ENCODE measurements at regions not wholly inside any gene's neighbourhood (a gene's known extent, or its start where the extent isn't known, plus 50 kb on each side); places are given as distances from the start of the nearest gene placed in this dataset.
A peak's percentile ranks its signal among the peaks of the same experiment; 100 is the strongest.

DNA sequence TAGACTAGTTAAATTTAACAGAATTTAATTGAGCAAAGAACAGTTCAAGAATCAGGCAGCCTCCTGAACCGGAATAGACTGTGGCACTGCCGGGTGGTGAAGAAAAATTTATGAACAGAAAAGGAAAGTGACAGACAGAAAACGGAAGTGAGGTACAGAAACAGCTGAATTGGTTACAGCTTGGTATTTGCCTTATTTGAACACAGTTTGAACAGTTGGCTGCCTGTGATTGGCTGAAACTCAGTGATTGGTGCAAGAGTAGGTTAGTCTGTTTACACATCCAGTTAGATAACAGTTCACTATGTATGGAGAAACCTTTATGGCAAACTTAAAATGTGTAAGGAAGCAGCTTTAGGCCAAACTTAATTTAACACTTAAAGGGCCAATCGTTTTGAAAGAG, 116.0 kb upstream of the CITED2 start:
- peaks cover 1 to 8% of the 10 kb centered on the region in 2 donors for H3K36me3 Mint-ChIP-seq
- peaks cover 0 to 1% of the 10 kb centered on the region in 2 donors for H3K9me3 Mint-ChIP-seq
- peaks cover 3 to 10% of the 10 kb centered on the region in 2 donors for H3K4me1 Mint-ChIP-seq
- DNase-seq (peak; percentile 5), ATAC-seq (replicated peaks) (peak; percentile 69 to 76)
- peak overlapping the region; percentile 34 for H3K27ac Mint-ChIP-seq
- no peaks in the 10 kb centered on the region for H3K27me3 Mint-ChIP-seq
- H3K4me3 Mint-ChIP-seq: no peak overlapping the region

DNA sequence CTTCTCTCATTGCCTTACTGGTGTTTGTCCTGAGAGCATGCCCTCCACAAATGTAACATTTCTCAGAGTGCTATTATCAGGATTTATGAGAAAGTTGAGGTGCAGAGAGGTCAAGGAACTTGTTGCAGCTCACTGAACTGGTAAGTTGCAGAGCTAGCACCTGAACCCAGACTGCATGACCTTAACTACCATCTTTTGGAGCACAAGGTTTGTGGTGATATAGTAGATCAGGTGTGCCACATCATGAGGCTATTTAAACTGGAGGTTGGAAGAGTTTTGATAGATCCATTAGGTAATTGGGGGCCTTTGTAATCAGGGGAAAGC, 112.0 kb upstream of the CITED2 start:
- no peak overlapping the region for H3K4me3 Mint-ChIP-seq
- peaks cover 3 to 10% of the 10 kb centered on the region in 2 donors for H3K4me1 Mint-ChIP-seq
- DNase-seq: no peak
- H3K9me3 Mint-ChIP-seq: no peaks in the 10 kb centered on the region
- no peak overlapping the region for H3K27ac Mint-ChIP-seq
- peaks cover 0 to 8% of the 10 kb centered on the region in 2 donors for H3K36me3 Mint-ChIP-seq
- no peak for ATAC-seq (replicated peaks)
- H3K27me3 Mint-ChIP-seq: no peaks in the 10 kb centered on the region

DNA sequence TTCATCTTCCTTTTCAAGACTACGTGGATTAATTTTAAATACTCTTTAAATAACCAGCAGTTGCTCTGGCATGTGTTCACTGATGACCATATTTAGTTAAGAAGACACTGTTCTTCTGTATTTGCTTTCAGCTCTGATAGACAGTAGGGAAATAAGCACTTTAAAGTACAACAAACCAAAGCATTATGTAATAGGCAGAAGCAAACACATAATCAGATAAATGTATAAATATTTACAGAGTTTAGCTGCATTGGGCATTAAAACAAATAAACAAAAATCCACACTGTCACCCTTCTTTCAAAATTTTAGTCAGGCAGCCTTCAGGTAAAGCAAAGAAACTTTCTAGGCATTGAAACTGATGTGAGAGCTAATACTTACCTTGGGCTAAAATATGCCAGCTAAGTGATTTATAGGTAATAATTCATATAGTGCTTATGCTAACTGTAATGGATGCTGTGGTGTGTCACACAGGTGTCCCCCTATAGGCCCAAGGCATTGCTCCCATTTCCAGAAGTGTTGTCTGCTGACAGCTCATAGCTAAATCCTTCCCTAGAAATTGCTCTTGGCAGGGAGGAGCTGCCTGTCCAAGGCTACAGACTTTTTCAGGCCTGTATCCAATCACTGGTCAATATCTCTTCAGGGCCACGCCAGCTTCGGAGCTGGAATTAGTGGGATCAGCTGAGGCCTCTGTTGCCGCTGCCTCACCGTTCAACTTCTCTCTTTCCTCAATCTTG, 111.5 kb upstream of the CITED2 start:
- H3K9me3 Mint-ChIP-seq: no peaks in the 10 kb centered on the region
- no peak overlapping the region for H3K4me3 Mint-ChIP-seq
- peaks cover 3 to 10% of the 10 kb centered on the region in 2 donors for H3K4me1 Mint-ChIP-seq
- H3K36me3 Mint-ChIP-seq: peaks cover 0 to 8% of the 10 kb centered on the region in 2 donors
- H3K27me3 Mint-ChIP-seq: no peaks in the 10 kb centered on the region
- H3K27ac Mint-ChIP-seq: no peak overlapping the region
- DNase-seq (no peak), ATAC-seq (replicated peaks) (no peak)

DNA sequence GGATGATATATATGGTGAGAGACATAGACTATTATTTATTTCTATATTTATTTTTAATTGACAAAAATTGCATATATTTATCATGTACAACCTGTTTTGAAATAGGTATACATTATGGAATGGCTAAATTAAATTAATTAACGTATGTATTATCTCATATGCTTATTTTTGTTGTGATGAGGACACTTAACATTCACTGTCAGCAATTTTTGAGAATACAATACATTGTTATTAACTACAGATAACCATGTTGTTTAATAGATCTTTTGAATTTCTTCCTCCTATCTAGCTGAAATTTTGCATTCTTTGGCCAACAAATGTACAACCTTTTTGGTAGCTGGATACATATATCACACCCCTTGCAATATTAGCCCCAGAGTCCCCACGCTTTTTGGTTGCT, 110.7 kb upstream of the CITED2 start:
- Mint-ChIP-seq H3K27me3 (no peaks in the 10 kb centered on the region), H3K36me3 (peaks cover 0 to 4% of the 10 kb centered on the region in 2 donors), H3K4me1 (peaks cover 0 to 4% of the 10 kb centered on the region in 2 donors), H3K9me3 (no peaks in the 10 kb centered on the region), H3K4me3 (no peak overlapping the region), H3K27ac (no peak overlapping the region)
- DNase-seq (no peak), ATAC-seq (replicated peaks) (no peak)

DNA sequence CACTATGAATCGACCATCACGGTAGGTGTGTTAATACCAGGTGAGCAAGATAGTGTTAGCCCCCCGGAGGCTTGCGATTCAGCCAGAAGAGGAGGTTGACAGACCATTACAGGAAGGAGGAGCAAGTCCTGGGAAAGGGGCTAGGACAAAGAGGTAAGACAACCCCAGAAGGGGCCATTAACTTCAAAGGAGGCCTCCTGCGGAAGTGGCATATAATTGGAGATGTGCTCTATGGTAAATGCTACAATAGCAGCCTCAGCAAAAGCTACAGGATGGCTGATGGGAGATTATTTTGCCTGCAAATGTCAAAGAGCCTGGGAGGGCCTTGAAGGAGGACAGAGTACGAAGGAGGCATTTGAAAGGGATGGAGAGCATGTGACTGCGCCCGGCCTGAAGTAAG, 108.6 kb upstream of the CITED2 start:
- ATAC-seq (replicated peaks): no peak
- Mint-ChIP-seq H3K27ac (no peak overlapping the region), H3K36me3 (no peaks in the 10 kb centered on the region), H3K27me3 (no peaks in the 10 kb centered on the region), H3K4me3 (no peak overlapping the region), H3K9me3 (no peaks in the 10 kb centered on the region), H3K4me1 (no peaks in the 10 kb centered on the region)
- no peak for DNase-seq

DNA sequence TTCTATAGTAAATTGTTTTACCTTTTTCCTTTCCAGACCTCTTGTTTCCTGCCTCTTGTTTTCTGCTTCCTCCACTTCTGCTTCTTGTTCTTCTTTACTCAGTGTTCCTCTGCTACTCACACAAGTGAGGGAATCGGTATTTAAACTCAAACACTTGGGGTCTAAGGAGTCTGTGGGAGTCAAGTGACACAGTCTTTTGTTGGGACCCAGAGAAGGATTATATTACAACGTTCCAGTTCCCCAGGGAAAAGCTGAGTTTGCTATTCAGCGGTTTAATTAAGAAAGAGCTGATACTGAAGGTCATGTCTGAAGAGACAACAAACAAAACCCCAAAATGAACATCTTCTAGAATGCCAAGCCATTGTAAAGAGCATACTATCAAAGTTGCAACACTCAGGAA, 107.8 kb upstream of the CITED2 start:
- no peaks in the 10 kb centered on the region for H3K27me3 Mint-ChIP-seq
- no peak for ATAC-seq (replicated peaks)
- H3K36me3 Mint-ChIP-seq: no peaks in the 10 kb centered on the region
- H3K9me3 Mint-ChIP-seq: no peaks in the 10 kb centered on the region
- no peak for DNase-seq
- H3K27ac Mint-ChIP-seq: no peak overlapping the region
- no peak overlapping the region for H3K4me3 Mint-ChIP-seq
- H3K4me1 Mint-ChIP-seq: no peaks in the 10 kb centered on the region

DNA sequence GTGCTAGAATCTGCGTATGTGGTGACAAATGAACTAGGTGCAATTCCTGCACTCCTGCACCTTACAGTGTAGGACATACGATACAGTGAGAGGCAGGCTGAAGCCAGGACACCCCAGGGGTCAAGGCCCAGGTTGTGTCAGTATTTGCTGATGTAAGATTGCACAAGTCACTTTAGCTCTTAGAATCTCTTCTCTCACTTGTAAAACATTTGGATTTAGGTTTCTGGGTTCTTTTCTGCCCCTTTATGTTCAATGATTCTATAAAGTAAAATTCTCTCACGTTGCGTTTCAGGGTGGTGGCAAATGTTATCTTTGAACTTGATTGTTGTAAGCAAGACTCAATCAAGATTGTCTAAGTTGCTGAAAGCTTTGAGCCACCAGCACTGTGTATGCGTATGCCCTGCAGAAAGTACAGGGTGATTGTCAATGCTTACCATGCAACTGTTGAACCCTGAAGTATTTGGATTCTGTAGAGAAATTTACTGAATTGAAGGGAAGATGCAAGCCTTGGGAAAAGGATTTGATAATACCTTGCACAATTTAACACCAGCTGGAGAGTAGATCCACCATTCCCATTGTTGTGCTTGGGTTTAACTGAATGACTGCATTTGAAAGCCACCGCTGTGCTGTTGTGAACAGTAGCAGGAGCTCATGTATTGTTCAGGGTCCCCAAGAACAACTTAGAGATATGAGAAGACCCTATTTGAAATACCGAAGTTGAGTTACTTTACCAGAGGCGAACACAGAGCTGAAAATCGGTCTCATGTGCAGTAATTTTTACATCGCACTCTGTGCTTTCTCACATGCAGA, 106.1 kb upstream of the CITED2 start:
- H3K4me3 Mint-ChIP-seq: no peak overlapping the region
- H3K27me3 Mint-ChIP-seq: no peaks in the 10 kb centered on the region
- DNase-seq (no peak), ATAC-seq (replicated peaks) (no peak)
- no peaks in the 10 kb centered on the region for H3K9me3 Mint-ChIP-seq
- H3K4me1 Mint-ChIP-seq: no peaks in the 10 kb centered on the region
- no peaks in the 10 kb centered on the region for H3K36me3 Mint-ChIP-seq
- no peak overlapping the region for H3K27ac Mint-ChIP-seq

DNA sequence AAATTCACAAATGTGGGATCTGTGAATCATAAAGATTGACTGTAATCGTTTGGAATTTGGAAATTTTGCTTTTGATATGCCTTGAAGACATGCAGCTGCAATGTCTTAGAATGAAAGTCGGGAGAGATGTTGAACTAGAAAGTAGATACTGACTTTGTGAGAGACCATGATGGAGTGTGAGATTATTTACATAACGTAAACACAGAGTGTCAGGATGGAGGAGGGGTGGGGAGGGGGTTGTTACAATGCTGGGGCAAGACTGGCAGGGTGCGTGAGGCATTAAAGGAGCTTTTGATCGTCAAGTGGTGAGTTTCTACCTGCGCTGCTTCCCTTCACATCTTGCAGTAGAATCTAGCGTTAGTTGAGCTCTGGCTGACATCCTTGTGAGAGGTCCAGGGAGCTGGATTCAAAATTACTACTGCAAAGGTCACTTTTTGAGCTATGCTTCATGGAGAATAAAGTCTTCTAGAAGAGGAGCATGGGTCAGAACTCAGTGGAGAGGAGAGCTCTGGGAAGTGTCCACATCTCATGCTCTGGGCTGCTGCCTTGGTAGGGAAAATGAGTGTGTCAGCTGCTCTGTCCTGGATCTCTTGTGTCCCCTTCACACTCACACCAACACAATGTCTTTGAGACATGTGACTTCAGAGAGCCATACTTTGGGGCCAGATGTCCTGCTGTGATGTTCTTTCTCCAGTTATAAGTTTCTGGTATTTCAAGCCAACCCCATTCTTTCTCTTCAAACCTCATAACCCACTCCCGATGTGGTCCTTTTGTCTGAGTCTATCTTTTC, 105.2 kb upstream of the CITED2 start:
- Mint-ChIP-seq H3K4me3 (no peak overlapping the region), H3K36me3 (no peaks in the 10 kb centered on the region), H3K27ac (no peak overlapping the region), H3K27me3 (no peaks in the 10 kb centered on the region), H3K9me3 (no peaks in the 10 kb centered on the region), H3K4me1 (peaks cover 0 to under 1% of the 10 kb centered on the region in 2 donors)
- no peak for ATAC-seq (replicated peaks)
- DNase-seq: no peak

DNA sequence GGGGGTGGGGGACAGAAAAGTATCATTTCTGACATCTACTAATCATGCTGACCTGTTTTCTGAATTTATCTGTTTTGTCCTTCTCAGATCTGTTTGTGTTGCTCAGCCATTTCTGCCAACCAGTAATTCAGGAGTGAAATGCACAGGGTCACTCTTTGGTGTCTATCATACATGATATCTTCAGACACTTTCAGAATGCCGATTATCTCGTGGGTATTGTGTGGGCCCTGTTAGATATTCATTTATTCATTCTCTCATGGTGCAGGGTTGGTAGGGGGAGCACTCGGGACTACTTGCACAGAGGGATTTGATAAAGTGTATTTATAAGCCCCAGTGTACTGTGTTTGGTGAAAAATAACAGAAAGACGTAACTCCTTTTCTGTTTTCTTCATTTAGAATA, 101.2 kb upstream of the CITED2 start:
- H3K4me1 Mint-ChIP-seq: peaks cover 0 to 6% of the 10 kb centered on the region in 2 donors
- H3K4me3 Mint-ChIP-seq: no peak overlapping the region
- H3K9me3 Mint-ChIP-seq: no peaks in the 10 kb centered on the region
- no peak overlapping the region for H3K27ac Mint-ChIP-seq
- ATAC-seq (replicated peaks): no peak
- H3K36me3 Mint-ChIP-seq: no peaks in the 10 kb centered on the region
- no peak for DNase-seq
- no peaks in the 10 kb centered on the region for H3K27me3 Mint-ChIP-seq

DNA sequence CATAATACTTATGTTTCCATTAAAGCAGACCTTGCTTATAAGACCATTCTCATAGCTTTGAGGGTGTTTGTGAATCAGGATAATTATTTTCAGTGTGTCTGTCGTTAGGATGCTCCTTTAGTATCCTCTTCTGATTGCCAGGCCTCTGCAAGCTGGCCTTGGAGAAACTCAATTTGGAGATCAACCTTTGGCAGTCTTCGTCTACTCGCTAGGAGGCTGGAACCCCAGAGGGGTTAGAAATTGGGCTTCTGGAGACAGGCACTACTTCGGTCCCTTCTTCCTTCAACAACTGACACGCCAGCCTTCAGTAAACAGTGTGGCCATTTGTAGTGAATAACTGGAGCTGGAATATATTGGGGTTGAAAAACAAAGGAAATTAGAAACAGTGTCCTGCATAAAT, 100.8 kb upstream of the CITED2 start:
- H3K4me1 Mint-ChIP-seq: peaks cover 0 to 6% of the 10 kb centered on the region in 2 donors

DNA sequence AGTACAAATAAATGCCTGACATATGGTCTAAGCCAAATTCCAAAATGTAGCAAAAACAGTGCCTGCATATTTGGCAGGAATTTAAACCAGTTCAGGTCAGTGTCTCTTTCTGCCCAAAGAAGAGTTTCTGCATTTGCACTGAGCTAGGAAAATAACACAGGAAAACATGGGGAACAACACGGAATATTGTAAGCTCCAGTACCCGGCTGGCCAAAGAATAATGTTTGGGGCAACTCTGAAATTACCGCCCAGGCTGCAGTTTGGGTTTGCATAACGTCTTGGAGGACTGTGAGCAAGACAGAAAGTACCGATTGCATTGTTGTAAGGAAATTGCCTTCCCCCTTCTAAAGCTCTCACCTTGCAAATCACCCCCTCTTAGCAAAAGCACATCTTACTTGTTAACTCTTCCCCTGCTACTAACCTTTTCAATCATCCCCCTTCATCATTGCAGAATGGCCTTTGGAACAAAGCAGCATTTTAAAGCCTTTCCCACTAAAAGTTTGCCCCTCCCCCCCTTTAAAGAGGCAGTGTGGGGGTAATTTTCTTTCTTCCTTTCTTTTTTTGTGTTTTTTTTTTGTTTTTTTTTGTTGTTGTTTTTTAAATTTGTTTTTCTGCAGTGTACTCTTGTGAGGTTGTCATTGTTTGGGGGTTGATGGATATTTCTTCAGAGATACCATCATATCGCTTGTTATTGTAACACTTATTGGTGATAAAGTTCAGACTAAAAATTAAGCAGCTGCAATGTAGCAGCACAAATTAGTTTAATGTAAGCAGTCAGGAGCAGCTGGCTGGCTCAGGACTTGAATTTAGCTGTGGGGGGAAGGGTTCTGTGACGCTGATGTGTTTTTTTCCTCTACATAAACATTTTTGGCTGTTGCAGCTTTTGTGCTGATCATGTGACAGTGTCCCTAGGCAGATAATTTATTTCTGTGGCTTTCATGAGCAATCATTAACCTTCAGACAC, 100.0 kb upstream of the CITED2 start:
- no peaks in the 10 kb centered on the region for H3K9me3 Mint-ChIP-seq
- ATAC-seq (replicated peaks) (no peak), DNase-seq (no peak)
- H3K27me3 Mint-ChIP-seq: no peaks in the 10 kb centered on the region
- H3K27ac Mint-ChIP-seq: no peak overlapping the region
- peaks cover 0 to 6% of the 10 kb centered on the region in 2 donors for H3K4me1 Mint-ChIP-seq
- H3K4me3 Mint-ChIP-seq: no peak overlapping the region
- no peaks in the 10 kb centered on the region for H3K36me3 Mint-ChIP-seq

More for the DNA sequence above, 100.8 kb upstream of the CITED2 start:
- Mint-ChIP-seq H3K36me3 (no peaks in the 10 kb centered on the region), H3K4me3 (no peak overlapping the region), H3K27me3 (no peaks in the 10 kb centered on the region), H3K9me3 (no peaks in the 10 kb centered on the region), H3K27ac (no peak overlapping the region)
- no peak for DNase-seq
- ATAC-seq (replicated peaks): no peak

DNA sequence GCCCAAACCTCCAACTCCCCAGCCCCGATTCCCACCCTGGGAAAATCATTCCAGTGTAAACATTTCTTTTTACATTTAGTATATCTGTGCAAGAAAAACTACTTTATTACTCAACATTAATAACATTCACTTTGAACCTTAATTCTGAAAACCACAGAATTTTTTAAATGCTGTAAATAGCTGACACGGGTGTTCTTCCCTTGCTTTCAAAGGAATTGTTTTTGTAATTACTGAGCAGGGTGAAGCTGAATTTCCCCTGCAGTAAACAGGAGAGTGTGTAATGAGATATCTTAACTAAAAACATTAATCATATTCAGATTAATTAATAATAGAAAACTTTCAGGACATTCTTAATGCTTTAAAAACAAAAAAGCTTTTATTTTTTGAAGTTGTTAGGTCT, 99.3 kb upstream of the CITED2 start:
- ATAC-seq (replicated peaks) (no peak), DNase-seq (no peak)
- H3K36me3 Mint-ChIP-seq: no peaks in the 10 kb centered on the region
- no peaks in the 10 kb centered on the region for H3K9me3 Mint-ChIP-seq
- no peak overlapping the region for H3K4me3 Mint-ChIP-seq
- H3K4me1 Mint-ChIP-seq: peaks cover 0 to 6% of the 10 kb centered on the region in 2 donors
- H3K27me3 Mint-ChIP-seq: no peaks in the 10 kb centered on the region
- H3K27ac Mint-ChIP-seq: no peak overlapping the region

DNA sequence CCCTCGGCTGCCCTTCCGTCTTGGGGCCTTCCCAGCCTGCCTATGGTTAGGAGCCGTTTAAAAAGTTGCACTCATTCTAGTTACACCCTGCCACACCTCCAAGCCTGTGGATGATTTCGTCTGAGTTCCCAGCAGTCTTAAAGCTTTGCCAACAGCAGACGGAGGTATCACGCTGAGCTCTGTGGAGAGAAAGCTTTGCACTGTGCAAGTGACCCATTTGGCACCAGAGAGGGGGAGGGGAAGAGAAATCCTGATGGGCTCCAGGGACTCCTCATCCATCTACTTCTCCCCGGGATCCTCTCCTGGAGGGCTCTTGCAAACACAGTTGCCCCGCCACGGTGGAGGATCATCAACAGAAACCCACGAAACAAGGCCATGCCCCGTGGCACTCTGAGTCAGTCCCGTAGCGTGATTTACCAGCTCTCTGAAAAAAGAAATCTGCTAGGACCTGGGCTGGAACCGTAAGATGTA, 98.8 kb upstream of the CITED2 start:
- Mint-ChIP-seq H3K36me3 (no peaks in the 10 kb centered on the region), H3K27ac (no peak overlapping the region), H3K27me3 (no peaks in the 10 kb centered on the region), H3K4me1 (peaks cover 0 to 6% of the 10 kb centered on the region in 2 donors), H3K9me3 (no peaks in the 10 kb centered on the region), H3K4me3 (no peak overlapping the region)
- DNase-seq (no peak), ATAC-seq (replicated peaks) (no peak)

Measured in stimulated activated naive B cell treated with anti-CD40 and anti-IgM and Interleukin-4, amounts not matched to agents 10 μg/mL and 1 μg/mL and 100 μg/mL, for 72 hours (primary cell).